Thoracic aorta (tissue), 2 donors: ENCODE measurements at regions not wholly inside any gene's neighbourhood (a gene's known extent, or its start where the extent isn't known, plus 50 kb on each side); places are given as distances from the start of the nearest gene placed in this dataset.

ENCODE experiments used
- ATAC-seq: fragments of 150-250 bp; one replicate; pipeline ENCODE4 v1.8.0; 2017; ENCODE audit warnings: low read depth; ENCODE audit not compliant: insufficient number of reproducible peaks, low FRiP score
- DNase-seq: peaks from one replicate; pipeline ENCODE4 v3.0.0-alpha.2; 2020; ENCODE audit warnings: low spot score
- H3K27ac ChIP-seq, 2 donors: fragments of 200-600 bp; sonication (generic); 1 replicate in 1 of 2; 2 replicates in 1 of 2; pipeline ENCODE4 v1.5.1; 2016; ENCODE audit warnings: mild to moderate bottlenecking in 2 of 2, moderate library complexity in 2 of 2
- H3K27me3 ChIP-seq: fragments of 200-600 bp; sonication (generic); replicated peaks from 2 replicates; pipeline ENCODE4 v1.6.0; 2016; ENCODE audit warnings: mild to moderate bottlenecking; ENCODE audit not compliant: insufficient read depth
- H3K36me3 ChIP-seq: fragments of 200-600 bp; sonication (generic); one replicate; pipeline ENCODE4 v1.5.1; 2016
- H3K4me1 ChIP-seq, 2 donors: fragments of 200-600 bp; sonication (generic); 1 replicate in 1 of 2; 2 replicates in 1 of 2; pipeline versions ENCODE4 v1.5.1 to v1.6.0; 2016; ENCODE audit warnings: low read depth in 2 of 2, mild to moderate bottlenecking in 1 of 2; ENCODE audit not compliant: control insufficient read depth in 1 of 2
- H3K4me3 ChIP-seq: fragments of 200-600 bp; sonication (generic); 2 replicates; pipeline ENCODE4 v1.5.1; 2016; ENCODE audit warnings: mild to moderate bottlenecking
- H3K9me3 ChIP-seq: fragments of 200-600 bp; sonication (generic); 2 replicates; pipeline ENCODE4 v1.5.1; 2016
- TF ChIP-seq, protein P1 (sequence below): fragments of 200-600 bp; sonication (generic); IDR thresholded peaks from one replicate; pipeline ENCODE4 v1.5.1; 2019; ENCODE audit warnings: antibody characterized with exemption

DNA sequence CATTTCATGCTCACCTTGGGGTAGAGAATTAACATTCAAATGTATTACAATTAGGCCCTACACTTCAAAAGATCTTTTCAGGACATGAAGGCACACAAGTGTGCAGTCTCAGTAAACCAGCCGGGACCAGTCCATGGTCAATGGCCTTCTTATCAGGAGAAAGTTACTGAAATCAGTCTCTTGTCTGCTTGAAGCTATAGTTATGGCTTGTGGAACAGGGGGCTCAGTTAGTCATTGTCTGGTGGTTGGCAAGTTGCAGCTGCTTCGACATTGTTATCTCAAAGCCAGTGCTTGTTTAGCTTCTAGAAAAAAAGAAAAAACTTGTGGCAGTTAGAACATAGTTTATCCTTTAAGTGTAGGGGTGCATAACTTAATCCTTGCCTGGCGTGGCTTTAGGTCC is 213.1 kb upstream of the ACO1 start:
- no peaks in the 10 kb centered on the region for H3K4me1 ChIP-seq
- TF ChIP-seq, protein P1, sequence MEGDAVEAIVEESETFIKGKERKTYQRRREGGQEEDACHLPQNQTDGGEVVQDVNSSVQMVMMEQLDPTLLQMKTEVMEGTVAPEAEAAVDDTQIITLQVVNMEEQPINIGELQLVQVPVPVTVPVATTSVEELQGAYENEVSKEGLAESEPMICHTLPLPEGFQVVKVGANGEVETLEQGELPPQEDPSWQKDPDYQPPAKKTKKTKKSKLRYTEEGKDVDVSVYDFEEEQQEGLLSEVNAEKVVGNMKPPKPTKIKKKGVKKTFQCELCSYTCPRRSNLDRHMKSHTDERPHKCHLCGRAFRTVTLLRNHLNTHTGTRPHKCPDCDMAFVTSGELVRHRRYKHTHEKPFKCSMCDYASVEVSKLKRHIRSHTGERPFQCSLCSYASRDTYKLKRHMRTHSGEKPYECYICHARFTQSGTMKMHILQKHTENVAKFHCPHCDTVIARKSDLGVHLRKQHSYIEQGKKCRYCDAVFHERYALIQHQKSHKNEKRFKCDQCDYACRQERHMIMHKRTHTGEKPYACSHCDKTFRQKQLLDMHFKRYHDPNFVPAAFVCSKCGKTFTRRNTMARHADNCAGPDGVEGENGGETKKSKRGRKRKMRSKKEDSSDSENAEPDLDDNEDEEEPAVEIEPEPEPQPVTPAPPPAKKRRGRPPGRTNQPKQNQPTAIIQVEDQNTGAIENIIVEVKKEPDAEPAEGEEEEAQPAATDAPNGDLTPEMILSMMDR: no peak
- no peaks in the 10 kb centered on the region for H3K36me3 ChIP-seq
- no peaks in the 10 kb centered on the region for H3K27me3 ChIP-seq
- ATAC-seq (no peak), DNase-seq (no peak)
- no peaks in the 10 kb centered on the region for H3K9me3 ChIP-seq
- H3K27ac ChIP-seq: no peak overlapping the region
- H3K4me3 ChIP-seq: no peak overlapping the region

DNA sequence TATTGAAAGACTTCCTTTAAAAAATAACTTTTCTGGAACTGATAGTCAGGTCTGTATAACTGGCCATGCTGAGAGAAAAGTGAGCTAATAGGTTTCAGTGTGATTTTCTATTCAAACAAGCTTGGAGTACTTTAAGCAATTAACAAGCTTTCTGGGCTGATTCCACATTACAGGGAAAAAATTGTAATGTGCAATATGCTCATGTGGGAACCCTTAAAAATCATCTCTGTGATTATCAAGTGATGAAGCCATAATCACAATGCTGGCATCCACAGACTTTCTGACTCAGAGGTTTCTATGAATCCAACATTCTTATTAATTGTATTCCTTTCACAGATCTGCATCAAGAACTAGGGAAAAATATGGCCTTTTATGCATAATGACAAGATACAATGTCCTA is 212.2 kb upstream of the ACO1 start:
- Histone ChIP-seq H3K27ac (no peak overlapping the region), H3K4me1 (no peaks in the 10 kb centered on the region), H3K36me3 (no peaks in the 10 kb centered on the region), H3K9me3 (no peaks in the 10 kb centered on the region), H3K4me3 (no peak overlapping the region), H3K27me3 (no peaks in the 10 kb centered on the region)
- TF ChIP-seq, protein P1: no peak
- ATAC-seq: no peak
- no peak for DNase-seq

DNA sequence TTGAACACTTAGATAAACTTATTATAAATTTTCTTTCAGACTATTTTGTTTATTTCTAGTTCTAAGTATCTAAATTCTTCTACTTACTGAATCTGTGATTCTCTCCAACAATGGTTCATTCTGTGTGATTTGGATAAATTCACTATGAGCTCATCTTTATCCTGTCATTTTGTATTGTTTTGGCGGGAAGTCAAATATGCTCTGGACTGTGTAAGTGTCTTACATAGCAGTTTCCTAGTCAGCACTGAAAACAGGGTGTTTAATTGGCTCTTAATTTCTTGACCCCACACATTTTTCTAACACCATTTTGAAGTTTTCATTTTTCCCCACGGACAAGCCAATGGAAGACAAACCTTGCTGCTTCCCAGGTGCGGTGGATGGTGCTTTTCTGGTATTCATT is 207.0 kb upstream of the ACO1 start:
- TF ChIP-seq, protein P1: no peak
- DNase-seq (no peak), ATAC-seq (no peak)
- H3K27me3 ChIP-seq: no peaks in the 10 kb centered on the region
- H3K9me3 ChIP-seq: no peaks in the 10 kb centered on the region
- no peaks in the 10 kb centered on the region for H3K36me3 ChIP-seq
- H3K4me1 ChIP-seq: no peaks in the 10 kb centered on the region
- H3K4me3 ChIP-seq: no peak overlapping the region
- no peak overlapping the region for H3K27ac ChIP-seq

DNA sequence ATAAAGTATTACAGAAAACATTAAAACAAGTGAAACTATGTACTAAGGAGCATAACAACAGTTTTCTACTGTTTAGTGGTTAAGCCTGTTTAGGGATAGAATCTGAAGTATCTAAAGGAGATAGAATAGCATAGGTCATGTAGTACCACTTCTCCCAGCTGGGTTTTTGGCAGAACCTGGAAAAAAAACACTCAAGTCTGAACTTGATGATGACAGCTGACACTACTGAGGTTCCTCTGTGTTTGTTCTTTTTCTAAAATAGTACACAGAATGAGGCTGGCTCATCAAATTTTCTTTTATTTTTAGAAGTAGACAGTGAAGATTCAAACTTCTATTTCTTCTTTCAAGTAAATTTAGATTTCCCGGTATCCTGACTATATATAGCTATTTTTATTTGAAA is 203.8 kb upstream of the ACO1 start:
- H3K4me1 ChIP-seq: no peaks in the 10 kb centered on the region
- H3K27ac ChIP-seq: no peak overlapping the region
- DNase-seq (no peak), ATAC-seq (no peak)
- no peak overlapping the region for H3K4me3 ChIP-seq
- H3K9me3 ChIP-seq: no peaks in the 10 kb centered on the region
- no peaks in the 10 kb centered on the region for H3K27me3 ChIP-seq
- TF ChIP-seq, protein P1: no peak
- no peaks in the 10 kb centered on the region for H3K36me3 ChIP-seq

DNA sequence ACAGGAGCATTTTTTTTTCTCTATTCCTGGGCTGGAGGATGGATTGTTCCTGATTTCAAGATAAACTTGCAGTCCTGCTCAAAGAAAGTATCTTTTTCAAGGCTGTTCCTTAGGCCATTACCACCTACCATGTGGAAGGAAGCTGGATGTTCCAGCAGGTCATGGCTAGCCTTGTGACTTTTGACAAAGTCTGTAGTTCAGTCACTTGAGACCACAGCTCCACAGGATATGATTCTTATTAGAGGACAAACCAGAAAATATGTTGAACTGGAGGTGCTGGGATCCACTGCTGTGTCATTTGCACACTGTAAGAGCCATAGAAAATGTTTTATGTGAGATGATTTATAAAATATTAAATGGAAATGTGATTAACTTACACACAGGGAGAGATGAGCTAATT is 184.2 kb upstream of the ACO1 start:
- no peaks in the 10 kb centered on the region for H3K9me3 ChIP-seq
- no peak overlapping the region for H3K4me3 ChIP-seq
- no peak for DNase-seq
- H3K36me3 ChIP-seq: no peaks in the 10 kb centered on the region
- TF ChIP-seq, protein P1: no peak
- H3K27ac ChIP-seq: no peak overlapping the region
- no peaks in the 10 kb centered on the region for H3K4me1 ChIP-seq
- H3K27me3 ChIP-seq: no peaks in the 10 kb centered on the region
- no peak for ATAC-seq
